RWPE1 (cell line): ENCODE measurements at regions not wholly inside any gene's neighbourhood (a gene's known extent, or its start where the extent isn't known, plus 50 kb on each side); places are given as distances from the start of the nearest gene placed in this dataset.

Experiments
- CTCF ChIA-PET: fragments of 350-600 bp; sonication (Branson Sonifier 250); formaldehyde crosslinking; extraction: SDS; loops from one replicate; lab custom pipeline; 2021; lab: Yijun Ruan, JAX
- POLR2A ChIA-PET: fragments of 400-600 bp; formaldehyde crosslinking; extraction: SDS; loops from one replicate; lab custom pipeline; 2020; ENCODE audit warnings: antibody characterized with exemption; ENCODE audit not compliant: low non-redundant PET; lab: Yijun Ruan, JAX
- DNase-seq: peaks from one replicate; pipeline ENCODE4 v3.0.0; 2012; ENCODE audit warnings: low spot score
- H3K27ac ChIP-seq: fragments of 450-650 bp; 2 replicates; pipeline ENCODE4 v1.5.1; 2017
- TF ChIP-seq, protein P1 (sequence below): fragments of 450-650 bp; conservative IDR thresholded peaks from 2 replicates; pipeline ENCODE4 v1.5.1; 2017; ENCODE audit warnings: low read depth, mild to moderate bottlenecking

DNA sequence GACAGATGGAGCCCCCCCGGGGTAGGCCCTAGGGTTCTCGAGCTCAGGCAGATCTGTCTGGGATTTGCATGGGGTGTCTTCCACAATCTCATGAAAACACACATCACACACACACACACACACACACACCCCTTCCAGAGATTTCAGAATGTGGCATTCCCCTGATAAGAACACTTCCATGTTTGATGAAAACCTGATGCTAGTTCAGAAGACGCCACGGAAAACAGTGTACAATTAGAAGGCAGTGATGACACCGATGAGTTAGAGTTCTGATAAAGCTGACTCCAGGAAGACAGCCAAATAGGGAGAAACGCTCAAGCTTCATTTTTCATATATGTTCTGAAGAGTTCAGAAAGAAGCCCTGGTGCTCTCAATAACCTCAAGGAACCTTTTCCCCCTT, 438.7 kb upstream of the JARID2 start:
- POLR2A ChIA-PET = interaction anchor here (0.6 kb wide), 1 partner anchor 814 kb away, joined by 3 read pairs; no protein-coding TSS in a partner anchor
- CTCF ChIA-PET = no interaction called here
- H3K27ac ChIP-seq = no peak overlapping the region
- TF ChIP-seq, protein P1, sequence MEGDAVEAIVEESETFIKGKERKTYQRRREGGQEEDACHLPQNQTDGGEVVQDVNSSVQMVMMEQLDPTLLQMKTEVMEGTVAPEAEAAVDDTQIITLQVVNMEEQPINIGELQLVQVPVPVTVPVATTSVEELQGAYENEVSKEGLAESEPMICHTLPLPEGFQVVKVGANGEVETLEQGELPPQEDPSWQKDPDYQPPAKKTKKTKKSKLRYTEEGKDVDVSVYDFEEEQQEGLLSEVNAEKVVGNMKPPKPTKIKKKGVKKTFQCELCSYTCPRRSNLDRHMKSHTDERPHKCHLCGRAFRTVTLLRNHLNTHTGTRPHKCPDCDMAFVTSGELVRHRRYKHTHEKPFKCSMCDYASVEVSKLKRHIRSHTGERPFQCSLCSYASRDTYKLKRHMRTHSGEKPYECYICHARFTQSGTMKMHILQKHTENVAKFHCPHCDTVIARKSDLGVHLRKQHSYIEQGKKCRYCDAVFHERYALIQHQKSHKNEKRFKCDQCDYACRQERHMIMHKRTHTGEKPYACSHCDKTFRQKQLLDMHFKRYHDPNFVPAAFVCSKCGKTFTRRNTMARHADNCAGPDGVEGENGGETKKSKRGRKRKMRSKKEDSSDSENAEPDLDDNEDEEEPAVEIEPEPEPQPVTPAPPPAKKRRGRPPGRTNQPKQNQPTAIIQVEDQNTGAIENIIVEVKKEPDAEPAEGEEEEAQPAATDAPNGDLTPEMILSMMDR = no peak
- no peak for DNase-seq

DNA sequence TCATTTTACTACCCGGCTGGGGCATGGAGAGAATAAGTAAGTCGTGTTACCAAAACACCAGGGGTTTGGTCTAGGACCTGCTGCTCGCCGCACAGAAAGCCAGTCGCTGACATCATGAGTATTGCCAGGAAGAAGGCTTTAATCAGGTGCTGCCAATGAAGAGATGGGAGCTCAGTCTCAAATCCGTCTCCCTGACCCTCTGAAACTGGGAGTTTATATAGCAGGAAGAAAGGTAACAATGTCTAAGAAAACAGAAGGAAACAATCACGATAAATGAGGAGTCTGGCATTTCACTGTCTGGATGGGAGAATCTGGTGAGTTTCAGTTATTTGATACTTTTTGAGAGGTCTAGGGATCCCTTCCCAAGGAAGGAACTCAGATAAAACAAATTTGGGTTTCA, 437.9 kb upstream of the JARID2 start:
- ChIA-PET CTCF (no interaction called here), POLR2A (no interaction called here)
- TF ChIP-seq, protein P1 = no peak
- DNase-seq = no peak
- H3K27ac ChIP-seq = no peak overlapping the region

DNA sequence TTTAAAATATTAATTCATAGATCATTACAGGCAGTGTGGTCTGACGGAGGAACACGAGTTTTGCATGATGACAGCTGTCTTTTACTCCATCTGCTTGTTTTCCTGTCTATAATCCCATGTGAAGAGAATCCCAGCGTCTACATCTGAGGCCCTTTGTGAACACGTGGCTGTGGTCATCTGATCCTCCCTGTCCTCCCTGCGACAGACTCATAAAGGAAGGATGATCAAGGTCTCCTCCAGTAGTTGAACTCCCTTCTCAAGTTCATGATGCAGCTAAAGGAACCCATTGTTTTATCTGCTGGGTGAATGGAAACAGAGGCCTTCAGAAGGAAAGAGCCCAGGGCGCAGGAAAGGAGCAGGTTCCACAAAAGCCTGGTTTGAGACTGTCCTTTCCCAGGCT, 435.8 kb upstream of the JARID2 start:
- CTCF ChIA-PET = no interaction called here
- TF ChIP-seq, protein P1 = no peak
- DNase-seq = no peak
- no peak overlapping the region for H3K27ac ChIP-seq
- POLR2A ChIA-PET = no interaction called here

DNA sequence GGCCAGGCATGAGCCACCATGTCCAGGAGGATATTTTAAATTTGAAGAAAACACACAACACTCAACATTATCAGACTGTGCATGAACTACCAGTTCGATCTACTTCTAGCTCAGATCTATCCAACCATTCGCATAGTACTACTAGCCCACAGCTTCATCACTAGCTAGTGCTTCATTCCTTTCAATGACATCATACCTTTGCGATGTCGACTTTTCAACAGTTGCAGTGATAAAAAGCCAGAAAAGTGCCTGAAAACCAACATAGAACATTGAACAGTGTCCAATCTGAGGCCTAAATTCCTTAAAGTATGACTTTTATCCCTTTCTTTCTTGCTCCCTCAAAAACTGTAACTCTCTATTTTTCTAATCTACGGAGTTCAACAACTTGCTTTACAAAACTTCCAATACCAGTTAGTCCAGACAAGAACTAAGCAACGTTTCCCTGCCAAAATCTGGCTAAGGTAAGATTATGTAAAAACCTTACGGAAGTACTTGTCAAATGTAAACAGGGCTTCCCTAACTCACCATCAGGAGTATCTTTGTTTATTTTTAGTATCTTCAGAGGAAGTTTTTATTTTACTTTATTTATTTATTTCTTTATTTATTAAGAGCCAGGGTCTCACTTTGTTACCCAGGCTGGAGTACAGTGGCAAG, 434.0 kb upstream of the JARID2 start:
- TF ChIP-seq, protein P1 = no peak
- ChIA-PET POLR2A (no interaction called here), CTCF (interaction anchor here (0.7 kb wide), 1 partner anchor 422 kb away, joined by 4 read pairs; no protein-coding TSS in a partner anchor)
- no peak overlapping the region for H3K27ac ChIP-seq
- DNase-seq = no peak

DNA sequence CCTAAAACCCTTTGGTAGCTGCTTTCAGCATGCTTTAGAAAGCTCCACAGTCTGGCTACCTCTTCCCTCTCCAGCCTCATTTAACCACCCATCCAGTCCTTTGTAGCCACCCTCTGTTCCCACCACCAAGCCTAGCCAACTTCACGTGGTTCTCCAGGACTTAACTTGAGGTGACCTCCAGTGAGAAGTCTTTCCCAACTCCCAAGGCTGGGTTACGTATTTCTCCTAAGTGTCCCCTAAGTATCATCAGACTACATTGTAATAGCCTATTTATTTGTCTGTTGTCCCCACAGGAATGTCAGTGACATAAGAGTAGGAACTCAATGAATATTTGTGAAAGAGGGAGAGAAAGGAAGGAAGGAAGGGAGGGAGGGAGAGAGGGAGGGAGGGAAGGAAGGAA, 431.9 kb upstream of the JARID2 start:
- DNase-seq = no peak
- CTCF ChIA-PET = no interaction called here
- H3K27ac ChIP-seq = no peak overlapping the region
- TF ChIP-seq, protein P1 = no peak
- POLR2A ChIA-PET = no interaction called here

DNA sequence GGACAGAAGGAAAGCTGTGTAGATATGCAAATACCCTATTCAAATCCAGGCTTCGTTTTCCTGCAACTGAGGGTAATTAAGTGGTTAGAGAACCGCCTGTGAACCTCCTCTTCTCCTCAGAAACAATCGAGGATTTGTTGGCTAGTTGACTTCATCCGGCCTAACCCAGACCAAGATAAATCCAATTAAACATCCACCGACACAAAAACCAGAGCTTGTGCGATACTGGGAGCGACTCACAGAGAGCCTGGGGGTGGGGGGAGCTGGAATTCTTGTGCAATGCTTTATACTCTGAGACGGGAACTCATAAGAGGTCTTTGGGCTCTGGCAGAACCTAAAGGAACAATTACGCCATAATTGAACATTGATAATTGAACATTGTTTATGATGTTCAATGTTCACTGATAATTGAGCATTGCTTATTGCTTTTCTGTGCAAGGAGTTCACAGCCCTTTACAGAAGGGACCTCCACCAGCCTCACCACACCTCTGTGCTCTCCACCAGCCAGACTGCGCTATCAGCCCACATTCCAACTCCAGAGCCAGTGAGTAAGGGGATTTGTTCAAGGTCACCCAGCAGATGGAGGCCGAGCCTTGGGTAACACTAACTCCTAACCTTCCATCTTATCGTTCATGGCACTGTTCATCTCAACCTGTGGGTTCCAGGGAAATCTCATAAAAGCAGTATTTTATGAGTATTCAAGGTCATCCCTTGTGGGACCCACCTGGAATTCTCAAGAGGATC, 429.6 kb upstream of the JARID2 start:
- CTCF ChIA-PET = no interaction called here
- H3K27ac ChIP-seq = no peak overlapping the region
- POLR2A ChIA-PET = no interaction called here
- TF ChIP-seq, protein P1 = no peak
- DNase-seq = no peak
